ENCODE measurements at regions not wholly inside any gene's neighbourhood (a gene's known extent, or its start where the extent isn't known, plus 50 kb on each side); places are given as distances from the start of the nearest gene placed in this dataset.

DNA sequence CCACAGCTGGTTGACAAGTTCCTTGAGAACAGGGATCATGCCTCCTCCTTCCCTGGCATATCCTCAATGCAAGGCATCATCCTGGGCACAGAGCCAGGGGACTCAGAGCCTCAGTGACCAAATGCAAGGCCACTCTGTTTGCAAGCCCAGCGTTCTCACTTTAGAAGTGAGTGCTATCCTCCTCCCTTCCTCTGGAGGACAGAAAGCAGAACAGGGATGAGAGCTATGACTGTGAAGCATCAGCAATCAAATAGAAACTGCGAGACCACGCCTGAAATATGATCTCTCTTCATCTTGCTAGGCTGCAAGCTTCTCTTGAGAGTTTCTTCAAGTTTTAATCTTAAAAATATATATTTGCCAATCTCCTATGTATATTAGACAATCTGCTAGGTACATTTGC lies 119.8 kb downstream of the LRATD1 start:
- no peak for TF ChIP-seq CTCF (IDR thresholded peaks at IDR 0.05; ENCODE audit: borderline replicate concordance, extremely low read depth, insufficient read depth)
- no peaks in the 10 kb centered on the region for H3K27me3 ChIP-seq (ENCODE audit: control insufficient read depth, insufficient read depth, low read length)
- H3K27ac ChIP-seq (ENCODE audit: low read depth in 2 of 2, low read length in 2 of 2), result no peak overlapping the region
- intact Hi-C loops (cut with DNase I), result no loop called here
- H3K4me3 ChIP-seq (ENCODE audit: low read length in 3 of 3), result no peak overlapping the region
- DNase-seq, result no peak
- no peaks in the 10 kb centered on the region for H3K36me3 ChIP-seq (ENCODE audit: control insufficient read depth in 2 of 3, insufficient read depth in 3 of 3, low read length in 3 of 3)
- no peaks in the 10 kb centered on the region for H3K9me3 ChIP-seq (ENCODE audit: control insufficient read depth in 2 of 3, insufficient read depth in 1 of 3, low read length in 3 of 3)
- no peak overlapping the region for H3K9ac ChIP-seq (ENCODE audit: low read length in 3 of 3)
- no peaks in the 10 kb centered on the region for H3K4me1 ChIP-seq (ENCODE audit: control insufficient read depth in 2 of 3, insufficient read depth in 2 of 3, low read depth in 1 of 3, low read length in 3 of 3)
- FAIRE-seq, result no peak

GRCh38 chr2:14756122-14756541 lies 123.6 kb downstream of the LRATD1 start:
- H3K4me3 ChIP-seq (ENCODE audit: low read length in 3 of 3), result no peak overlapping the region
- no peak for TF ChIP-seq CTCF (IDR thresholded peaks at IDR 0.05; ENCODE audit: borderline replicate concordance, extremely low read depth, insufficient read depth)
- no peaks in the 10 kb centered on the region for H3K9me3 ChIP-seq (ENCODE audit: control insufficient read depth in 2 of 3, insufficient read depth in 1 of 3, low read length in 3 of 3)
- no peaks in the 10 kb centered on the region for H3K36me3 ChIP-seq (ENCODE audit: control insufficient read depth in 2 of 3, insufficient read depth in 3 of 3, low read length in 3 of 3)
- H3K9ac ChIP-seq (ENCODE audit: low read length in 3 of 3), result no peak overlapping the region
- peaks cover 3% of the 10 kb centered on the region for H3K27me3 ChIP-seq (ENCODE audit: control insufficient read depth, insufficient read depth, low read length)
- H3K27ac ChIP-seq (ENCODE audit: low read depth in 2 of 2, low read length in 2 of 2), result no peak overlapping the region
- no peaks in the 10 kb centered on the region for H3K4me1 ChIP-seq (ENCODE audit: control insufficient read depth in 2 of 3, insufficient read depth in 2 of 3, low read depth in 1 of 3, low read length in 3 of 3)
- DNase-seq, result no peak
- intact Hi-C loops (cut with DNase I), result no loop called here
- FAIRE-seq, result no peak

- H3K9me3 ChIP-seq (ENCODE audit: control insufficient read depth in 2 of 3, insufficient read depth in 1 of 3, low read length in 3 of 3), result no peaks in the 10 kb centered on the region
- intact Hi-C loops (cut with DNase I), result no loop called here
- no peak for TF ChIP-seq CTCF (IDR thresholded peaks at IDR 0.05; ENCODE audit: borderline replicate concordance, extremely low read depth, insufficient read depth)
- FAIRE-seq (no peak), DNase-seq (no peak)
- H3K4me1 ChIP-seq (ENCODE audit: control insufficient read depth in 2 of 3, insufficient read depth in 2 of 3, low read depth in 1 of 3, low read length in 3 of 3), result no peaks in the 10 kb centered on the region
- H3K9ac ChIP-seq (ENCODE audit: low read length in 3 of 3), result no peak overlapping the region
- H3K27ac ChIP-seq (ENCODE audit: low read depth in 2 of 2, low read length in 2 of 2), result no peak overlapping the region
- H3K36me3 ChIP-seq (ENCODE audit: control insufficient read depth in 2 of 3, insufficient read depth in 3 of 3, low read length in 3 of 3), result no peaks in the 10 kb centered on the region
- peaks cover 3% of the 10 kb centered on the region for H3K27me3 ChIP-seq (ENCODE audit: control insufficient read depth, insufficient read depth, low read length)
- H3K4me3 ChIP-seq (ENCODE audit: low read length in 3 of 3), result no peak overlapping the region
Observed at GRCh38 chr2:14756981-14757657, 124.6 kb downstream of the LRATD1 start.

DNA sequence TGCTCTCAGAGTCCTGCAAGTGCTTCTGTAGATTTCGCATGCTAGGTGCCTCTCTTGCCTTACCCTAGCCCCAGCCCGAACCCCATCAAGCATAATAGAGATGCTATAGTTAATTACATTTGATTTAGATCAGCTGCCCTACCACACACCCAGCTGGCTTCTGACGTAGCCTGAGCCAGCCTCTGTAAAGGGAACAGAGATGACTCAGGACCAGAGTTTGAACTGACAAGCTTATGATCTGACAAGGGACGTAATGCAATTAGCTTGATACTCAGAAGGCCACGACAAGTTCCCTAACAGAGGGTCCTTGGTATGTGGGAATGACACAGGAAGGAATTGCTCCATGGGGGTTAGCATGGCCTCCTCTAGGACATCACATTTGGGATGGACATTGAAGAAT lies 126.6 kb downstream of the LRATD1 start:
- H3K36me3 ChIP-seq (ENCODE audit: control insufficient read depth in 2 of 3, insufficient read depth in 3 of 3, low read length in 3 of 3), result no peaks in the 10 kb centered on the region
- DNase-seq (no peak), FAIRE-seq (no peak)
- H3K4me1 ChIP-seq (ENCODE audit: control insufficient read depth in 2 of 3, insufficient read depth in 2 of 3, low read depth in 1 of 3, low read length in 3 of 3), result no peaks in the 10 kb centered on the region
- no peak overlapping the region for H3K9ac ChIP-seq (ENCODE audit: low read length in 3 of 3)
- no peak overlapping the region for H3K27ac ChIP-seq (ENCODE audit: low read depth in 2 of 2, low read length in 2 of 2)
- H3K4me3 ChIP-seq (ENCODE audit: low read length in 3 of 3), result no peak overlapping the region
- TF ChIP-seq CTCF (IDR thresholded peaks at IDR 0.05; ENCODE audit: borderline replicate concordance, extremely low read depth, insufficient read depth), result no peak
- H3K27me3 ChIP-seq (ENCODE audit: control insufficient read depth, insufficient read depth, low read length), result peaks cover 3% of the 10 kb centered on the region
- H3K9me3 ChIP-seq (ENCODE audit: control insufficient read depth in 2 of 3, insufficient read depth in 1 of 3, low read length in 3 of 3), result no peaks in the 10 kb centered on the region
- intact Hi-C loops (cut with DNase I), result no loop called here
